Sigmoid colon (tissue), 3 donors: ENCODE measurements at regions not wholly inside any gene's neighbourhood (a gene's known extent, or its start where the extent isn't known, plus 50 kb on each side); places are given as distances from the start of the nearest gene placed in this dataset.

Source experiments
- POLR2A ChIP-seq, 2 donors: fragments of 450-650 bp; IDR thresholded peaks; one replicate each; pipeline ENCODE4 v1.6.1; 2016; ENCODE audit warnings: antibody characterized with exemption in 2 of 2, mild to moderate bottlenecking in 2 of 2, moderate library complexity in 2 of 2
- TF ChIP-seq, protein P1 (sequence below), 4 experiments: fragments of 450-650 bp in 3 of 4; fragments of 200-600 bp in 1 of 4; IDR thresholded peaks; one replicate each; pipeline ENCODE4 v1.5.1; 2016 to 2019; ENCODE audit warnings: antibody characterized with exemption in 4 of 4, mild to moderate bottlenecking in 3 of 4, moderate library complexity in 2 of 4

DNA sequence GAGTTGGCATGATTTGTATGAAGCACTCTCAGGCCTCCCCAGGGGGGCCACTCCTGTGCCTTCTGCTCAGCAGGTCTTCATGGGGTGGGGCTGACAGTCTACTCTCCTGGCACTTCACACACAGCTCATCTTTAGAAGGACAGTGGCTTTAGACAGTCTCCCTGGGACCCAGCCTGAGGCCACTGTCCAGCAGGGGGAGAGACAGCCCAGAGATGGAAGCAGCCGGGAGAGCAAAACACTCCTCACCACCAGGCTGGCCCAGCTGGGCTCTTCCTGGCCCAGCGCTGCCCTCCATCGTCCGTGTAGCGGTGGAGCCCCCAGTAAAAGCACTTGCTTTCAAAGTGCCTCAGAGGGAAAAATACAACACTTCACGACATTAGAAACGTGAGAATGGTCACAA is 62.0 kb upstream of the CRHR1 start:
- TF ChIP-seq POLR2A (IDR thresholded peaks at IDR 0.05), result no peak
- TF ChIP-seq, protein P1, sequence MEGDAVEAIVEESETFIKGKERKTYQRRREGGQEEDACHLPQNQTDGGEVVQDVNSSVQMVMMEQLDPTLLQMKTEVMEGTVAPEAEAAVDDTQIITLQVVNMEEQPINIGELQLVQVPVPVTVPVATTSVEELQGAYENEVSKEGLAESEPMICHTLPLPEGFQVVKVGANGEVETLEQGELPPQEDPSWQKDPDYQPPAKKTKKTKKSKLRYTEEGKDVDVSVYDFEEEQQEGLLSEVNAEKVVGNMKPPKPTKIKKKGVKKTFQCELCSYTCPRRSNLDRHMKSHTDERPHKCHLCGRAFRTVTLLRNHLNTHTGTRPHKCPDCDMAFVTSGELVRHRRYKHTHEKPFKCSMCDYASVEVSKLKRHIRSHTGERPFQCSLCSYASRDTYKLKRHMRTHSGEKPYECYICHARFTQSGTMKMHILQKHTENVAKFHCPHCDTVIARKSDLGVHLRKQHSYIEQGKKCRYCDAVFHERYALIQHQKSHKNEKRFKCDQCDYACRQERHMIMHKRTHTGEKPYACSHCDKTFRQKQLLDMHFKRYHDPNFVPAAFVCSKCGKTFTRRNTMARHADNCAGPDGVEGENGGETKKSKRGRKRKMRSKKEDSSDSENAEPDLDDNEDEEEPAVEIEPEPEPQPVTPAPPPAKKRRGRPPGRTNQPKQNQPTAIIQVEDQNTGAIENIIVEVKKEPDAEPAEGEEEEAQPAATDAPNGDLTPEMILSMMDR (IDR thresholded peaks at IDR 0.05), result no peak
